Astrocyte (in vitro differentiated cells and primary cell): ENCODE measurements at regions not wholly inside any gene's neighbourhood (a gene's known extent, or its start where the extent isn't known, plus 50 kb on each side); places are given as distances from the start of the nearest gene placed in this dataset.

ENCODE experiments used
- EZH2 ChIP-seq: IDR thresholded peaks from 2 replicates; pipeline ENCODE4 v1.6.1; 2012; ENCODE audit warnings: mild to moderate bottlenecking, low read length, inconsistent platforms; ENCODE audit not compliant: insufficient read depth
- TF ChIP-seq, protein P1 (sequence below): IDR thresholded peaks from 2 replicates; pipeline ENCODE4 v1.5.1; 2011; ENCODE audit warnings: low read depth, mild to moderate bottlenecking, inconsistent platforms, low read length, moderate library complexity; ENCODE audit not compliant: insufficient read depth

DNA sequence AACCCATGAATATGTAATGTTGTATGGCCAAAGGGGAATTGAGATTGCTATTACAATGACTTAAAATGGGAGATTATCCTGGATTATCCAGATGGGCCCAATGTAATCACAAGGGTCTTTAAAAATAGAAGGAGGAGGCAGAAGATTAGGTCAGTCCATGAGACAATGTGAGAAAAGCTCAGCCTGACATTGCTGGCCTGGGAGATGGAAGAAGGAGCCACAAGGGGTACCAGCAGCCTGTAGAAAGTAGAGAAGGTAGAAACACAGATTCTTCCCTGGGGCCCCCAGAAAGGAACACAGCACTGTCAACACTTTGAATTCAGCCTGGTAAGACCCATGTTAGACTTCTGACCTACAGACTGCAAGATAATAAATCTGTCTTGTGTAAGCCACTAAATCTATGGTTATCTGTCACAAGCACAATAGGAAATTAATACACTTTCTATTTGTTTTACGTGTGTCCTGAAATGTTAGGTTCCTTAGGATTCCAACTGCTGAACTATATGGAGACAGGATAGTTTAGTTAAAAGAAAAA, 132.9 kb upstream of the SERP2 start:
- no peak for TF ChIP-seq EZH2
- TF ChIP-seq, protein P1, sequence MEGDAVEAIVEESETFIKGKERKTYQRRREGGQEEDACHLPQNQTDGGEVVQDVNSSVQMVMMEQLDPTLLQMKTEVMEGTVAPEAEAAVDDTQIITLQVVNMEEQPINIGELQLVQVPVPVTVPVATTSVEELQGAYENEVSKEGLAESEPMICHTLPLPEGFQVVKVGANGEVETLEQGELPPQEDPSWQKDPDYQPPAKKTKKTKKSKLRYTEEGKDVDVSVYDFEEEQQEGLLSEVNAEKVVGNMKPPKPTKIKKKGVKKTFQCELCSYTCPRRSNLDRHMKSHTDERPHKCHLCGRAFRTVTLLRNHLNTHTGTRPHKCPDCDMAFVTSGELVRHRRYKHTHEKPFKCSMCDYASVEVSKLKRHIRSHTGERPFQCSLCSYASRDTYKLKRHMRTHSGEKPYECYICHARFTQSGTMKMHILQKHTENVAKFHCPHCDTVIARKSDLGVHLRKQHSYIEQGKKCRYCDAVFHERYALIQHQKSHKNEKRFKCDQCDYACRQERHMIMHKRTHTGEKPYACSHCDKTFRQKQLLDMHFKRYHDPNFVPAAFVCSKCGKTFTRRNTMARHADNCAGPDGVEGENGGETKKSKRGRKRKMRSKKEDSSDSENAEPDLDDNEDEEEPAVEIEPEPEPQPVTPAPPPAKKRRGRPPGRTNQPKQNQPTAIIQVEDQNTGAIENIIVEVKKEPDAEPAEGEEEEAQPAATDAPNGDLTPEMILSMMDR = no peak
